Neural progenitor cell (in vitro differentiated cells): ENCODE measurements at regions not wholly inside any gene's neighbourhood (a gene's known extent, or its start where the extent isn't known, plus 50 kb on each side); places are given as distances from the start of the nearest gene placed in this dataset.
"Not testable (repeated sequence)": the region's sequence is repeated elsewhere in the genome, so short reads cannot be mapped to it uniquely, and the experiment has no call there.

Experiments used
- CTCF ChIP-seq: fragments of 200-600 bp; sonication (generic); IDR thresholded peaks from 2 replicates; pipeline ENCODE4 v1.5.1; 2017; ENCODE audit warnings: antibody characterized with exemption, mild to moderate bottlenecking
- EZH2 ChIP-seq: fragments of 200-600 bp; sonication (generic); IDR thresholded peaks from 2 replicates; pipeline ENCODE4 v1.6.1; 2017; ENCODE audit warnings: antibody characterized with exemption, mild to moderate bottlenecking, moderate library complexity

- TF ChIP-seq CTCF, EZH2: not testable (repeated sequence)
Observed at GRCh38 chr14:40629551-40630137, 977.0 kb upstream of the LRFN5 start.
